GM12891 (cell line): ENCODE measurements at regions not wholly inside any gene's neighbourhood (a gene's known extent, or its start where the extent isn't known, plus 50 kb on each side); places are given as distances from the start of the nearest gene placed in this dataset.

Source experiments
- POLR2A ChIP-seq: IDR thresholded peaks from 2 replicates; pipeline ENCODE4 v1.6.1; 2011; ENCODE audit warnings: low read depth, low read length, control low read depth
- POLR2AphosphoS5 ChIP-seq: IDR thresholded peaks from 2 replicates; pipeline ENCODE4 v1.6.1; 2011; ENCODE audit warnings: low read depth, low read length, control low read depth
- POU2F2 ChIP-seq: IDR thresholded peaks from 2 replicates; pipeline ENCODE4 v1.6.1; 2011; ENCODE audit warnings: low read depth, mild to moderate bottlenecking, control low read depth, low read length, moderate library complexity

DNA sequence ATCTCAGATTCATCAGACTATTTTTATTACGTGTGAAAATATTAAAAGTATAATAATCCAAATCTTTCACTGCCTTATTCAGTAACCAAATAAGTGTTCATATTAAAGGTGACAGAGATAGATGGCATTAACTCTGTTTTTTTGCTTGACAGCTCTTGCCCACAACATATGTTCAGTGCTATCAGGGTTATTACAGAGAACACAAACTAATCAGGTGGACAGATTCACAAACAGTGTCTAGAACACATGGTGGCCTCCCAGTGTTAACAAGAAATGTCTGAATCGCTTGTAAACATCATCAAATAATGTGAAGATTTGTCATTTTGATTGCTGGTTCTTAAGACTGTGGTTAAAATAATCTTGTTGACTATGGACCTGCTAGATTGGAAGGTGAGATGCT lies 609.1 kb upstream of the GRAMD2B start:
- TF ChIP-seq POU2F2 (no peak), POLR2A (no peak), POLR2AphosphoS5 (no peak)
